GM12891 (cell line): ENCODE measurements at regions not wholly inside any gene's neighbourhood (a gene's known extent, or its start where the extent isn't known, plus 50 kb on each side); places are given as distances from the start of the nearest gene placed in this dataset.

Experiments
- PAX5 ChIP-seq: IDR thresholded peaks from 2 replicates; pipeline ENCODE4 v1.6.1; 2011; ENCODE audit warnings: low read length, moderate library complexity, mild to moderate bottlenecking; ENCODE audit not compliant: insufficient read depth, severe bottlenecking
- POLR2A ChIP-seq: IDR thresholded peaks from 2 replicates; pipeline ENCODE4 v1.6.1; 2011; ENCODE audit warnings: low read depth, low read length, control low read depth
- POLR2AphosphoS5 ChIP-seq: IDR thresholded peaks from 2 replicates; pipeline ENCODE4 v1.6.1; 2011; ENCODE audit warnings: low read depth, low read length, control low read depth
- POU2F2 ChIP-seq: IDR thresholded peaks from 2 replicates; pipeline ENCODE4 v1.6.1; 2011; ENCODE audit warnings: low read depth, mild to moderate bottlenecking, control low read depth, low read length, moderate library complexity
- SPI1 ChIP-seq: IDR thresholded peaks from 2 replicates; pipeline ENCODE4 v1.6.1; 2011; ENCODE audit warnings: low read depth, low read length, control low read depth
- TAF1 ChIP-seq: IDR thresholded peaks from 2 replicates; pipeline ENCODE4 v1.6.1; 2011; ENCODE audit warnings: low read depth, low read length, control low read depth

DNA sequence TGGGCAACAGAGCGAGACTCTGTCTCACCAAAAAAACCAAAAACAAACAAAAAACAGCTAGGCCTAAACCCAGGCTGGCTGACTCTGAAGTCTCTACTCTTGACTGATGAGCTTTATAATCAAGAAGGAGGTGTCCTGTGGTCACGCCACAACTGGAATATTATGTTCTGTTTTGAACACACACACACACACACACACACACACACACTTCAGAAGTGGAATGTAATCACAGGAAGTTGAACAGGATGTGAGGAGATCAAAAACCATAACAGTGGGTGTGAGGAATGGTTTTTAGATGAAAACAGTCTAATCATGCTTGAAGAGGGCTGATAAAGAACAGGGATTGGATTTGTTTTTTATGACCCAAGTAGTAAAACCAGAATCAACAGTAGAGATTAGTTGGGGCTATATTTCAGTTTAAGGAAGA, 51.1 kb upstream of the IL6 start:
- no peak for TF ChIP-seq TAF1
- no peak for TF ChIP-seq POLR2A
- TF ChIP-seq POLR2AphosphoS5: no peak
- no peak for TF ChIP-seq SPI1
- no peak for TF ChIP-seq POU2F2
- no peak for TF ChIP-seq PAX5
